H1 (cell line): ENCODE measurements at regions not wholly inside any gene's neighbourhood (a gene's known extent, or its start where the extent isn't known, plus 50 kb on each side); places are given as distances from the start of the nearest gene placed in this dataset.
"Not testable (repeated sequence)": the region's sequence is repeated elsewhere in the genome, so short reads cannot be mapped to it uniquely, and the experiment has no call there.

Experiments used
- CTCF ChIA-PET: fragments of 300-600 bp; sonication (Branson Sonifier 250); formaldehyde crosslinking; loops from one replicate; lab custom pipeline; 2021; ENCODE audit not compliant: partially characterized antibody; lab: Charles Lee
- POLR2A ChIA-PET: fragments of 300-600 bp; sonication (Branson Sonifier 250); formaldehyde crosslinking; loops from one replicate; lab custom pipeline; 2021; ENCODE audit warnings: inconsistent platforms; ENCODE audit not compliant: partially characterized antibody; lab: Charles Lee
- DNase-seq, 2 experiments: peaks; one replicate each; pipeline versions ENCODE4 v3.0.0 to v3.0.0-alpha.2; 2010 to 2022; ENCODE audit warnings: low spot score in 2 of 2, low read depth in 1 of 2, mixed read lengths in 1 of 2
- FAIRE-seq: peaks from 2 replicates; lab custom pipeline; 2011; peaks lifted over from hg19 to GRCh38; lab: Jason Lieb, UNC
- H2AFZ ChIP-seq: 2 replicates; pipeline ENCODE4 v1.8.1; 2012; ENCODE audit warnings: low read length, inconsistent platforms
- H2AK5ac ChIP-seq: 2 replicates; pipeline ENCODE4 v1.6.1; 2013; ENCODE audit warnings: low read depth, low read length
- H2BK120ac ChIP-seq: replicated peaks from 2 replicates; pipeline ENCODE3; 2013; ENCODE audit warnings: low read depth, low read length, inconsistent platforms
- H2BK12ac ChIP-seq: 2 replicates; pipeline ENCODE4 v1.6.1; 2013; ENCODE audit warnings: low read depth, low read length
- H2BK15ac ChIP-seq: 2 replicates; pipeline ENCODE4 v1.6.1; 2013; ENCODE audit warnings: low read length
- H2BK20ac ChIP-seq: 2 replicates; pipeline ENCODE4 v1.6.1; 2013; ENCODE audit warnings: low read length
- H2BK5ac ChIP-seq: 2 replicates; pipeline ENCODE4 v1.6.1; 2013; ENCODE audit warnings: low read depth, low read length
- H3K14ac ChIP-seq: 2 replicates; pipeline ENCODE4 v1.6.1; 2013; ENCODE audit warnings: inconsistent platforms; ENCODE audit not compliant: insufficient read length
- H3K18ac ChIP-seq: 2 replicates; pipeline ENCODE4 v1.6.1; 2013; ENCODE audit warnings: low read length; ENCODE audit errors: extremely low read depth
- H3K23ac ChIP-seq: 2 replicates; pipeline ENCODE4 v1.6.1; 2013; ENCODE audit warnings: inconsistent platforms; ENCODE audit not compliant: insufficient read length
- H3K23me2 ChIP-seq: 2 replicates; pipeline ENCODE4 v1.6.1; 2013; ENCODE audit warnings: low read depth, low read length
- H3K27ac ChIP-seq: 2 replicates; pipeline ENCODE4 v1.6.1; 2011; ENCODE audit warnings: low read depth, low read length, inconsistent platforms
- H3K27me3 ChIP-seq, 4 experiments: replicated peaks in 1 of 4; 1 replicate in 1 of 4; 2 replicates in 3 of 4; pipeline versions ENCODE4 v1.6.1 to v1.8.1; 2011 to 2013; ENCODE audit warnings: low read length in 3 of 4, mild to moderate bottlenecking in 3 of 4, inconsistent platforms in 2 of 4, mixed read lengths in 2 of 4, moderate library complexity in 1 of 4; ENCODE audit not compliant: control insufficient read depth in 3 of 4, insufficient read depth in 3 of 4; ENCODE audit errors: extremely low read depth in 1 of 4
- H3K36me3 ChIP-seq, 4 experiments: 2 replicates each; pipeline versions ENCODE4 v1.6.1 to v1.8.1; 2011 to 2013; ENCODE audit warnings: mild to moderate bottlenecking in 4 of 4, low read length in 3 of 4, moderate library complexity in 2 of 4, control low read depth in 1 of 4, inconsistent platforms in 1 of 4; ENCODE audit not compliant: insufficient read depth in 4 of 4, control insufficient read depth in 2 of 4
- H3K4ac ChIP-seq: replicated peaks from 2 replicates; pipeline ENCODE3; 2013; ENCODE audit warnings: low read length, low read depth, mixed read lengths, inconsistent platforms; ENCODE audit not compliant: insufficient read length
- H3K4me1 ChIP-seq, 4 experiments: replicated peaks in 1 of 4; 1 replicate in 1 of 4; 2 replicates in 3 of 4; pipeline versions ENCODE4 v1.6.1 to v1.8.1; 2011 to 2013; ENCODE audit warnings: low read length in 3 of 4, inconsistent platforms in 2 of 4, mixed read lengths in 1 of 4; ENCODE audit not compliant: insufficient read depth in 4 of 4, control insufficient read depth in 3 of 4
- H3K4me2 ChIP-seq, 2 experiments: 2 replicates each; pipeline versions ENCODE4 v1.6.1 to v1.8.1; 2011 to 2013; ENCODE audit warnings: low read depth in 2 of 2, low read length in 2 of 2, control low read depth in 1 of 2, inconsistent platforms in 1 of 2, mild to moderate bottlenecking in 1 of 2; ENCODE audit not compliant: insufficient read depth in 1 of 2
- H3K4me3 ChIP-seq, 4 experiments: fragments of 200-600, 300-600 bp in 1 of 4; sonication (generic), shearing (Covaris generic), sonication (Bioruptor Twin) in 1 of 4; 2 replicates each; pipeline versions ENCODE4 v1.5.1 to v1.8.1; 2011 to 2016; ENCODE audit warnings: low read length in 4 of 4, low read depth in 3 of 4, control low read depth in 2 of 4, inconsistent platforms in 2 of 4, mild to moderate bottlenecking in 2 of 4, mixed read lengths in 1 of 4, moderate library complexity in 1 of 4; ENCODE audit not compliant: insufficient read depth in 2 of 4; ENCODE audit errors: extremely low read depth in 1 of 4
- H3K56ac ChIP-seq: replicated peaks from 2 replicates; pipeline ENCODE3; 2013; ENCODE audit warnings: low read depth, mild to moderate bottlenecking, mixed read lengths, low read length, inconsistent platforms; ENCODE audit not compliant: insufficient read length
- H3K79me1 ChIP-seq: 2 replicates; pipeline ENCODE4 v1.6.1; 2013; ENCODE audit warnings: low read depth, low read length, control low read depth
- H3K79me2 ChIP-seq, 2 experiments: 2 replicates each; pipeline versions ENCODE4 v1.6.1 to v1.8.1; 2012 to 2013; ENCODE audit warnings: low read length in 2 of 2, mild to moderate bottlenecking in 2 of 2, inconsistent platforms in 1 of 2; ENCODE audit not compliant: insufficient read depth in 2 of 2, control insufficient read depth in 1 of 2
- H3K9ac ChIP-seq, 4 experiments: replicated peaks in 1 of 4; 1 replicate in 1 of 4; 2 replicates in 3 of 4; pipeline versions ENCODE4 v1.6.1 to v1.8.1; 2011 to 2013; ENCODE audit warnings: low read depth in 3 of 4, low read length in 3 of 4, control low read depth in 2 of 4, mild to moderate bottlenecking in 2 of 4, moderate library complexity in 2 of 4, inconsistent platforms in 1 of 4; ENCODE audit errors: extremely low read depth in 1 of 4
- H3K9me3 ChIP-seq, 2 experiments: 2 replicates each; pipeline versions ENCODE4 v1.6.1 to v1.8.1; 2012 to 2013; ENCODE audit warnings: mild to moderate bottlenecking in 2 of 2, moderate library complexity in 2 of 2, control low read depth in 1 of 2, inconsistent platforms in 1 of 2, low read depth in 1 of 2, low read length in 1 of 2, mixed read lengths in 1 of 2; ENCODE audit not compliant: insufficient read depth in 2 of 2
- H4K20me1 ChIP-seq, 2 experiments: replicated peaks in 1 of 2; 2 replicates each; pipeline versions ENCODE3 to v1.8.1; 2011 to 2013; ENCODE audit warnings: inconsistent platforms in 2 of 2, low read length in 2 of 2, mild to moderate bottlenecking in 1 of 2; ENCODE audit not compliant: insufficient read depth in 2 of 2, control insufficient read depth in 1 of 2
- H4K5ac ChIP-seq: 2 replicates; pipeline ENCODE4 v1.6.1; 2013; ENCODE audit warnings: low read length, low read depth, mixed read lengths, inconsistent platforms; ENCODE audit not compliant: insufficient read length
- H4K8ac ChIP-seq: 2 replicates; pipeline ENCODE4 v1.8.0; 2013; ENCODE audit warnings: mild to moderate bottlenecking, moderate library complexity, low read length, inconsistent platforms; ENCODE audit not compliant: insufficient read depth; ENCODE audit errors: extremely low read depth
- H4K91ac ChIP-seq: replicated peaks from 2 replicates; pipeline ENCODE3; 2013; ENCODE audit warnings: low read length, mixed read lengths, inconsistent platforms; ENCODE audit not compliant: insufficient read length
- CBX5 ChIP-seq: fragments of 300-800, 300-1000 bp; sonication (generic); IDR thresholded peaks from 2 replicates; pipeline ENCODE4 v1.7.1; 2016; ENCODE audit warnings: antibody characterized with exemption, low read length, low read depth
- FOSL1 ChIP-seq: IDR thresholded peaks from 2 replicates; pipeline ENCODE4 v1.6.1; 2011; ENCODE audit warnings: mild to moderate bottlenecking, low read depth, low read length, moderate library complexity; ENCODE audit not compliant: insufficient read depth
- GABPA ChIP-seq: IDR thresholded peaks from 2 replicates; pipeline ENCODE4 v1.6.1; 2011; ENCODE audit warnings: mild to moderate bottlenecking, low read length, moderate library complexity, borderline replicate concordance; ENCODE audit not compliant: insufficient read depth
- RBBP5 ChIP-seq: IDR thresholded peaks from 2 replicates; pipeline ENCODE4 v1.7.1; 2012; ENCODE audit warnings: low read depth, mild to moderate bottlenecking, inconsistent platforms, low read length, moderate library complexity, borderline replicate concordance
- TCF12 ChIP-seq: IDR thresholded peaks from 2 replicates; pipeline ENCODE4 v1.6.1; 2011; ENCODE audit warnings: low read depth, mild to moderate bottlenecking, low read length
- WGBS, 2 experiments: shearing (Covaris generic) in 1 of 2; methylation state at CpG; one replicate each; pipeline versions ENCODE4 v1.1.6 to v1.1.7; 2013 to 2015; ENCODE audit warnings: low lambda C conversion rate in 2 of 2, mixed read lengths in 2 of 2, inconsistent platforms in 1 of 2, low coverage in 1 of 2, missing lambda C conversion rate in 1 of 2; ENCODE audit not compliant: insufficient replicate concordance in 2 of 2, insufficient coverage in 1 of 2, insufficient read length in 1 of 2; ENCODE audit errors: extremely low coverage in 1 of 2, missing lambda C conversion rate in 1 of 2; 5-methylcytosine and 5-hydroxymethylcytosine counted together

- no peak for TF ChIP-seq RBBP5
- TF ChIP-seq TCF12 = no peak
- no peak for TF ChIP-seq GABPA
- TF ChIP-seq CBX5 = no peak
- TF ChIP-seq FOSL1 = no peak
Measured at GRCh38 chr5:40226906-40227305, 452.8 kb upstream of the PTGER4 start (continued).

- CTCF ChIA-PET, H4K91ac ChIP-seq, H3K36me3 ChIP-seq, H3K4ac ChIP-seq, H3K23ac ChIP-seq, H3K27ac ChIP-seq, H2BK20ac ChIP-seq, H4K8ac ChIP-seq, H2BK12ac ChIP-seq, H3K4me3 ChIP-seq, H3K4me2 ChIP-seq, H3K23me2 ChIP-seq, H3K14ac ChIP-seq, H3K27me3 ChIP-seq, H3K56ac ChIP-seq, POLR2A ChIA-PET, H2AFZ ChIP-seq, FAIRE-seq, H3K4me1 ChIP-seq, H4K20me1 ChIP-seq, DNase-seq, H2AK5ac ChIP-seq, H2BK15ac ChIP-seq, H3K9me3 ChIP-seq, H3K18ac ChIP-seq, H4K5ac ChIP-seq, H2BK120ac ChIP-seq, H3K79me2 ChIP-seq, H2BK5ac ChIP-seq, H3K79me1 ChIP-seq, H3K9ac ChIP-seq: not testable (repeated sequence)
- WGBS, 2 experiments = 94% methylated on average over 1 of the region's 2 CpGs; no CpG with 5 or more reads in 1 of the 2 experiments
Measured at GRCh38 chr5:40225147-40225546, 454.6 kb upstream of the PTGER4 start.
